IMR-90 (cell line): ENCODE measurements at regions not wholly inside any gene's neighbourhood (a gene's known extent, or its start where the extent isn't known, plus 50 kb on each side); places are given as distances from the start of the nearest gene placed in this dataset.

Experiments
- ATAC-seq: fragments of 200-7000 bp; cut with Tn5 transposase; 2 replicates; pipeline ENCODE4 v1.9.1; 2020; ENCODE audit warnings: low read depth, mild to moderate bottlenecking, moderate library complexity
- BruUV-seq: library from RNA; stranded (reverse); fragments of 400-500 nt; replicated peaks from 2 replicates; lab custom pipeline; 2021; lab: Mats Ljungman, UMichigan
- CTCF ChIA-PET: fragments of 300-600 bp; formaldehyde crosslinking; extraction: SDS; loops from one replicate; lab custom pipeline; 2021; ENCODE audit warnings: antibody characterized with exemption; lab: Yijun Ruan, JAX
- POLR2A ChIA-PET: fragments of 300-600 bp; sonication (Branson Sonifier 250); formaldehyde crosslinking; loops from one replicate; lab custom pipeline; 2022; ENCODE audit warnings: antibody characterized with exemption; ENCODE audit not compliant: unreplicated experiment; lab: Charles Lee
- DNase-seq: peaks from one replicate; pipeline ENCODE4 v3.0.0; 2013
- H2AFZ ChIP-seq: replicated peaks from 2 replicates; pipeline ENCODE3; 2013; ENCODE audit warnings: low read length, mild to moderate bottlenecking; ENCODE audit not compliant: poor library complexity
- H2AK5ac ChIP-seq: 2 replicates; pipeline ENCODE4 v1.6.1; 2013; ENCODE audit warnings: low read depth, low read length, inconsistent platforms
- H2AK9ac ChIP-seq: replicated peaks from 2 replicates; pipeline ENCODE3; 2013; ENCODE audit warnings: mild to moderate bottlenecking, low read depth, low read length, moderate library complexity; ENCODE audit not compliant: poor library complexity
- H2BK120ac ChIP-seq: 2 replicates; pipeline ENCODE4 v1.6.1; 2013; ENCODE audit warnings: low read depth, low read length, inconsistent platforms
- H2BK15ac ChIP-seq: 3 replicates; pipeline ENCODE4 v1.6.1; 2013; ENCODE audit warnings: low read depth, low read length, inconsistent platforms
- H2BK20ac ChIP-seq: 2 replicates; pipeline ENCODE4 v1.6.1; 2013; ENCODE audit warnings: low read depth, mild to moderate bottlenecking, inconsistent platforms, low read length, moderate library complexity
- H2BK5ac ChIP-seq: 2 replicates; pipeline ENCODE4 v1.6.1; 2013; ENCODE audit warnings: mild to moderate bottlenecking, low read depth, low read length, inconsistent platforms; ENCODE audit not compliant: poor library complexity, severe bottlenecking
- H3K14ac ChIP-seq: replicated peaks from 2 replicates; pipeline ENCODE4 v1.6.1; 2013; ENCODE audit warnings: low read depth, low read length, inconsistent platforms
- H3K18ac ChIP-seq: 2 replicates; pipeline ENCODE4 v1.6.1; 2013; ENCODE audit warnings: low read depth, low read length, control low read depth
- H3K23ac ChIP-seq: 2 replicates; pipeline ENCODE4 v1.6.1; 2013; ENCODE audit warnings: low read depth, low read length, inconsistent platforms
- H3K27ac ChIP-seq: 2 replicates; pipeline ENCODE4 v1.5.1; 2013; ENCODE audit warnings: mild to moderate bottlenecking, control low read depth, low read length; ENCODE audit not compliant: insufficient read depth
- H3K27me3 ChIP-seq: 2 replicates; pipeline ENCODE4 v1.6.1; 2013; ENCODE audit warnings: low read length; ENCODE audit not compliant: control insufficient read depth, insufficient read depth
- H3K36me3 ChIP-seq: 2 replicates; pipeline ENCODE4 v1.6.1; 2013; ENCODE audit warnings: low read length, mixed read lengths; ENCODE audit not compliant: control insufficient read depth, insufficient read depth
- H3K4ac ChIP-seq: 2 replicates; pipeline ENCODE4 v1.6.1; 2013; ENCODE audit warnings: low read depth, low read length, inconsistent platforms
- H3K4me1 ChIP-seq: 2 replicates; pipeline ENCODE4 v1.6.1; 2013; ENCODE audit warnings: low read length, mixed read lengths; ENCODE audit not compliant: control insufficient read depth, insufficient read depth
- H3K4me2 ChIP-seq: 2 replicates; pipeline ENCODE4 v1.6.1; 2013; ENCODE audit warnings: low read depth, mild to moderate bottlenecking, control low read depth, low read length, moderate library complexity
- H3K4me3 ChIP-seq: 2 replicates; pipeline ENCODE4 v1.5.1; 2013; ENCODE audit warnings: low read depth, mild to moderate bottlenecking, control low read depth, low read length, moderate library complexity; ENCODE audit not compliant: insufficient read depth
- H3K56ac ChIP-seq: 2 replicates; pipeline ENCODE4 v1.6.1; 2013; ENCODE audit warnings: low read length, inconsistent platforms; ENCODE audit not compliant: insufficient read depth; ENCODE audit errors: extremely low read depth
- H3K79me1 ChIP-seq, 2 experiments: 2 replicates each; pipeline ENCODE4 v1.6.1; 2013; ENCODE audit warnings: low read length in 2 of 2, inconsistent platforms in 1 of 2, low read depth in 1 of 2
- H3K9ac ChIP-seq: 2 replicates; pipeline ENCODE4 v1.6.1; 2013; ENCODE audit warnings: low read depth, low read length, control low read depth
- H3K9me1 ChIP-seq: 2 replicates; pipeline ENCODE4 v1.6.1; 2013; ENCODE audit warnings: low read length, inconsistent platforms; ENCODE audit not compliant: insufficient read depth
- H3K9me3 ChIP-seq: 2 replicates; pipeline ENCODE4 v1.6.1; 2013; ENCODE audit warnings: low read length; ENCODE audit not compliant: control insufficient read depth, insufficient read depth
- H4K20me1 ChIP-seq: 2 replicates; pipeline ENCODE4 v1.6.1; 2013; ENCODE audit warnings: low read length, inconsistent platforms; ENCODE audit not compliant: insufficient read depth
- H4K5ac ChIP-seq: 2 replicates; pipeline ENCODE4 v1.6.1; 2013; ENCODE audit warnings: mild to moderate bottlenecking, low read depth, low read length, control low read depth
- H4K8ac ChIP-seq, 2 experiments: 2 replicates each; pipeline ENCODE4 v1.6.1; 2013; ENCODE audit warnings: low read depth in 2 of 2, low read length in 2 of 2, control low read depth in 1 of 2, inconsistent platforms in 1 of 2
- H4K91ac ChIP-seq: 2 replicates; pipeline ENCODE4 v1.6.1; 2013; ENCODE audit warnings: low read depth, low read length, inconsistent platforms; ENCODE audit not compliant: insufficient read depth
- CHD1 ChIP-seq: IDR thresholded peaks from 2 replicates; pipeline ENCODE4 v1.6.1; 2012; ENCODE audit warnings: low read depth, low read length, improper control_type of control experiment
- MAFK ChIP-seq: IDR thresholded peaks from 2 replicates; pipeline ENCODE4 v1.6.1; 2012; ENCODE audit warnings: low read depth, low read length, improper control_type of control experiment
- MAZ ChIP-seq: IDR thresholded peaks from 2 replicates; pipeline ENCODE4 v1.6.1; 2012; ENCODE audit warnings: low read depth, mild to moderate bottlenecking, low read length, improper control_type of control experiment, moderate library complexity, borderline replicate concordance
- MXI1 ChIP-seq: IDR thresholded peaks from 2 replicates; pipeline ENCODE4 v1.6.1; 2012; ENCODE audit warnings: low read depth, mild to moderate bottlenecking, low read length, moderate library complexity, borderline replicate concordance
- WGBS, 2 experiments: methylation state at CpG; one replicate each; pipeline versions ENCODE4 v1.1.5 to v1.1.7; 2013; ENCODE audit warnings: missing lambda C conversion rate in 2 of 2; ENCODE audit not compliant: insufficient read length in 1 of 2; ENCODE audit errors: extremely low coverage in 2 of 2; 5-methylcytosine and 5-hydroxymethylcytosine counted together
- dilution Hi-C: fragments of 300-500 bp; cut with HindIII; formaldehyde crosslinking; loops from one replicate; pipeline ENCODE4 v1.14.3; 2018; ENCODE audit warnings: low sequenced_read_pairs; ENCODE audit not compliant: unreplicated experiment
- in situ Hi-C: fragments of 300-500 bp; cut with MboI; formaldehyde crosslinking; loops from 3 replicates; pipeline ENCODE4 v1.14.3; 2019; ENCODE audit warnings: low sequenced_read_pairs, inconsistent platforms, mixed read lengths
- intact Hi-C: fragments of 100-400 bp; cut with micrococcal nuclease; formaldehyde crosslinking; loops from 2 replicates; pipeline ENCODE4 v1.10.0; 2022

DNA sequence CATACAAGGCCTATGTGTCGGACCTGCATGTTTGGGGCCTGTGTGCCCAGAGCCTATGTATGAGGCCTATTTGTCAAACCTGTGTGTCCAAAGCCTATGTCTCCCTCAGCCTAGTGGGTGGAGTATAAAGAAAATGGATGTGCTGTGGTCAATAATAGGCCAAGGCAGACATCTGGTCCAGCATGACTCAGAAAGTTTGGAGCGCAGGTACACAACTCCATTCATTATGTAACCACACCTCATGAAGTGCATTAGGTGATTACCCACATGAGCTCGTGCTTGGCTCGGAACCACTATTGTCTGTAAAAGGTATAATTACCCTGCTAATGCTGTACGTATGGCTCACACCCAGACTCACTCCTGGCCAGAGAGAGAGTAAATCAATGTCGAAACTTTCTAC is 302.4 kb upstream of the POU3F2 start:
- intact Hi-C loops = no loop called here
- Histone ChIP-seq H3K56ac (no peak overlapping the region), H3K14ac (no peak overlapping the region), H3K9me1 (no peaks in the 10 kb centered on the region), H3K4me2 (no peak overlapping the region), H4K20me1 (no peaks in the 10 kb centered on the region), H4K5ac (no peak overlapping the region), H3K9me3 (peaks cover 18% of the 10 kb centered on the region), H2AK5ac (no peak overlapping the region), H3K79me1 (no peaks in the 10 kb centered on the region), H2BK120ac (no peak overlapping the region), H3K4me1 (no peaks in the 10 kb centered on the region), H3K27me3 (no peaks in the 10 kb centered on the region), H3K27ac (no peak overlapping the region), H2BK15ac (no peak overlapping the region), H2AFZ (no peak overlapping the region), H2BK5ac (no peak overlapping the region), H3K23ac (no peak overlapping the region), H2AK9ac (no peak overlapping the region), H4K8ac (no peak overlapping the region), H2BK20ac (no peak overlapping the region), H3K4me3 (no peak overlapping the region), H3K9ac (no peak overlapping the region), H3K4ac (no peak overlapping the region), H3K36me3 (no peaks in the 10 kb centered on the region), H4K91ac (no peak overlapping the region), H3K18ac (no peak overlapping the region)
- in situ Hi-C loops = no loop called here
- DNase-seq (no peak), ATAC-seq (no peak)
- ChIA-PET POLR2A (no interaction called here), CTCF (no interaction called here)
- no TSS peak for BruUV-seq
- no CpG with 5 or more reads among the region's 6 CpGs for WGBS, 2 experiments
- dilution Hi-C loops = no loop called here
- no peak for TF ChIP-seq MXI1
- TF ChIP-seq MAZ = no peak
- no peak for TF ChIP-seq CHD1
- TF ChIP-seq MAFK = no peak
